GM12891 (cell line): ENCODE measurements at regions not wholly inside any gene's neighbourhood (a gene's known extent, or its start where the extent isn't known, plus 50 kb on each side); places are given as distances from the start of the nearest gene placed in this dataset.

Experiments used
- DNase-seq: peaks from one replicate; pipeline ENCODE4 v3.0.0; 2011; ENCODE audit warnings: low spot score; ENCODE audit not compliant: insufficient read length
- FAIRE-seq: peaks from 2 replicates; lab custom pipeline; 2011; peaks lifted over from hg19 to GRCh38; lab: Jason Lieb, UNC
- PAX5 ChIP-seq: IDR thresholded peaks from 2 replicates; pipeline ENCODE4 v1.6.1; 2011; ENCODE audit warnings: low read length, moderate library complexity, mild to moderate bottlenecking; ENCODE audit not compliant: insufficient read depth, severe bottlenecking
- POLR2A ChIP-seq: IDR thresholded peaks from 2 replicates; pipeline ENCODE4 v1.6.1; 2011; ENCODE audit warnings: low read depth, low read length, control low read depth
- POLR2AphosphoS5 ChIP-seq: IDR thresholded peaks from 2 replicates; pipeline ENCODE4 v1.6.1; 2011; ENCODE audit warnings: low read depth, low read length, control low read depth
- POU2F2 ChIP-seq: IDR thresholded peaks from 2 replicates; pipeline ENCODE4 v1.6.1; 2011; ENCODE audit warnings: low read depth, mild to moderate bottlenecking, control low read depth, low read length, moderate library complexity
- SPI1 ChIP-seq: IDR thresholded peaks from 2 replicates; pipeline ENCODE4 v1.6.1; 2011; ENCODE audit warnings: low read depth, low read length, control low read depth
- TAF1 ChIP-seq: IDR thresholded peaks from 2 replicates; pipeline ENCODE4 v1.6.1; 2011; ENCODE audit warnings: low read depth, low read length, control low read depth

GRCh38 chr16:6280055-6280454 lies 1052.6 kb upstream of the RBFOX1 start:
- no peak for DNase-seq
- no peak for TF ChIP-seq PAX5
- TF ChIP-seq POLR2AphosphoS5, result no peak
- no peak for TF ChIP-seq POU2F2
- no peak for TF ChIP-seq POLR2A
- TF ChIP-seq SPI1, result no peak
- TF ChIP-seq TAF1, result no peak
- FAIRE-seq, result no peak

- no peak for FAIRE-seq
- DNase-seq, result no peak
- TF ChIP-seq POU2F2 (no peak), POLR2AphosphoS5 (no peak), SPI1 (no peak), TAF1 (no peak)
These were observed 1053.4 kb upstream of the RBFOX1 start for GRCh38 chr16:6279286-6279685.

GRCh38 chr16:6274351-6274750 lies 1058.3 kb upstream of the RBFOX1 start:
- DNase-seq (no peak), FAIRE-seq (no peak)
- TF ChIP-seq SPI1 (no peak), PAX5 (no peak), POLR2A (no peak), TAF1 (no peak), POLR2AphosphoS5 (no peak), POU2F2 (no peak)

- FAIRE-seq (no peak), DNase-seq (no peak)
- TF ChIP-seq SPI1, result no peak
These were observed 1065.0 kb upstream of the RBFOX1 start for GRCh38 chr16:6267682-6268081.

GRCh38 chr16:6266703-6267102 lies 1065.9 kb upstream of the RBFOX1 start:
- FAIRE-seq (no peak), DNase-seq (no peak)
- TF ChIP-seq POLR2AphosphoS5, result no peak
- no peak for TF ChIP-seq TAF1
- no peak for TF ChIP-seq PAX5
- TF ChIP-seq SPI1, result no peak
- no peak for TF ChIP-seq POU2F2
- TF ChIP-seq POLR2A, result no peak

- FAIRE-seq, result no peak
- TF ChIP-seq POLR2A (no peak), SPI1 (no peak), POU2F2 (no peak), PAX5 (no peak), POLR2AphosphoS5 (no peak), TAF1 (no peak)
- no peak for DNase-seq
These were observed 1066.7 kb upstream of the RBFOX1 start for GRCh38 chr16:6265968-6266367.

- FAIRE-seq, result no peak
- TF ChIP-seq POLR2AphosphoS5, result no peak
- TF ChIP-seq POLR2A, result no peak
- TF ChIP-seq TAF1, result no peak
- no peak for TF ChIP-seq POU2F2
- TF ChIP-seq PAX5, result no peak
- no peak for TF ChIP-seq SPI1
- DNase-seq, result no peak
These were observed 1074.6 kb upstream of the RBFOX1 start for GRCh38 chr16:6258056-6258455.

- FAIRE-seq (no peak), DNase-seq (no peak)
- TF ChIP-seq POLR2AphosphoS5, result no peak
- TF ChIP-seq TAF1, result no peak
- no peak for TF ChIP-seq POLR2A
- no peak for TF ChIP-seq PAX5
- TF ChIP-seq SPI1, result no peak
- TF ChIP-seq POU2F2, result no peak
These were observed 1080.1 kb upstream of the RBFOX1 start for GRCh38 chr16:6252541-6252940.

- DNase-seq (no peak), FAIRE-seq (no peak)
- TF ChIP-seq POU2F2, result no peak
- no peak for TF ChIP-seq POLR2AphosphoS5
- TF ChIP-seq PAX5, result no peak
- TF ChIP-seq SPI1, result no peak
- TF ChIP-seq POLR2A, result no peak
- no peak for TF ChIP-seq TAF1
These were observed 1082.1 kb upstream of the RBFOX1 start for GRCh38 chr16:6250511-6250910.

GRCh38 chr16:6249863-6250262 lies 1082.8 kb upstream of the RBFOX1 start:
- FAIRE-seq, result no peak
- no peak for DNase-seq
- TF ChIP-seq POLR2A, result no peak
- TF ChIP-seq SPI1, result no peak
- TF ChIP-seq TAF1, result no peak
- no peak for TF ChIP-seq PAX5
- no peak for TF ChIP-seq POLR2AphosphoS5
- no peak for TF ChIP-seq POU2F2

- FAIRE-seq (no peak), DNase-seq (no peak)
- no peak for TF ChIP-seq TAF1
These were observed 1084.4 kb upstream of the RBFOX1 start for GRCh38 chr16:6248199-6248598.
